H9 (cell line): ENCODE measurements at regions not wholly inside any gene's neighbourhood (a gene's known extent, or its start where the extent isn't known, plus 50 kb on each side); places are given as distances from the start of the nearest gene placed in this dataset.
A peak's percentile ranks its signal among the peaks of the same experiment; 100 is the strongest.

ENCODE experiments used
- DNase-seq: peaks from one replicate; pipeline ENCODE4 v3.0.0-alpha.2; 2017
- H2AFZ ChIP-seq: one replicate; pipeline ENCODE4 v1.6.1; 2013; ENCODE audit warnings: mild to moderate bottlenecking, low read length, control low read depth, moderate library complexity
- H2AK5ac ChIP-seq: 2 replicates; pipeline ENCODE4 v1.6.1; 2013; ENCODE audit warnings: low read length, control low read depth, mixed read lengths; ENCODE audit not compliant: insufficient read length
- H2BK120ac ChIP-seq: one replicate; pipeline ENCODE4 v1.6.1; 2013; ENCODE audit warnings: low read depth, mild to moderate bottlenecking, low read length, control low read depth, inconsistent platforms; ENCODE audit not compliant: poor library complexity, severe bottlenecking
- H2BK12ac ChIP-seq: 2 replicates; pipeline ENCODE4 v1.6.1; 2013; ENCODE audit warnings: low read length, control low read depth, mixed read lengths, low read depth; ENCODE audit not compliant: insufficient read length
- H2BK15ac ChIP-seq: 2 replicates; pipeline ENCODE4 v1.6.1; 2013; ENCODE audit warnings: low read depth, low read length, control low read depth
- H2BK20ac ChIP-seq: one replicate; pipeline ENCODE4 v1.6.1; 2013; ENCODE audit warnings: low read depth, mild to moderate bottlenecking, low read length, control low read depth, inconsistent platforms; ENCODE audit not compliant: poor library complexity, severe bottlenecking
- H2BK5ac ChIP-seq: 2 replicates; pipeline ENCODE4 v1.6.1; 2013; ENCODE audit warnings: low read length, control low read depth, mixed read lengths; ENCODE audit not compliant: insufficient read length
- H3K14ac ChIP-seq: 2 replicates; pipeline ENCODE4 v1.6.1; 2013; ENCODE audit warnings: low read length, control low read depth; ENCODE audit not compliant: insufficient read depth
- H3K18ac ChIP-seq: 2 replicates; pipeline ENCODE4 v1.6.1; 2013; ENCODE audit warnings: low read depth, mild to moderate bottlenecking, mixed read lengths, low read length, control low read depth; ENCODE audit not compliant: insufficient read length
- H3K23ac ChIP-seq: 2 replicates; pipeline ENCODE4 v1.6.1; 2013; ENCODE audit warnings: low read length, control low read depth, mixed read lengths, low read depth; ENCODE audit not compliant: insufficient read length
- H3K23me2 ChIP-seq: 2 replicates; pipeline ENCODE4 v1.6.1; 2013; ENCODE audit warnings: low read depth, mild to moderate bottlenecking, mixed read lengths, low read length, control low read depth; ENCODE audit not compliant: insufficient read length, poor library complexity, severe bottlenecking
- H3K27ac ChIP-seq: 2 replicates; pipeline ENCODE4 v1.5.1; 2013; ENCODE audit warnings: low read length, control low read depth, mixed read lengths, low read depth; ENCODE audit not compliant: insufficient read length
- H3K27me3 ChIP-seq: 2 replicates; pipeline ENCODE4 v1.6.1; 2013; ENCODE audit warnings: low read length, control low read depth, inconsistent platforms; ENCODE audit not compliant: insufficient read depth
- H3K4ac ChIP-seq: 2 replicates; pipeline ENCODE4 v1.6.1; 2013; ENCODE audit warnings: low read depth, mild to moderate bottlenecking, control low read depth, inconsistent platforms, low read length, moderate library complexity
- H3K4me1 ChIP-seq: 2 replicates; pipeline ENCODE4 v1.6.1; 2013; ENCODE audit warnings: low read length, control low read depth, inconsistent platforms; ENCODE audit not compliant: insufficient read depth
- H3K4me2 ChIP-seq: 2 replicates; pipeline ENCODE4 v1.6.1; 2013; ENCODE audit warnings: low read length, control low read depth, mixed read lengths; ENCODE audit not compliant: insufficient read length, insufficient read depth
- H3K56ac ChIP-seq: 2 replicates; pipeline ENCODE4 v1.6.1; 2013; ENCODE audit warnings: low read depth, mild to moderate bottlenecking, mixed read lengths, low read length, control low read depth; ENCODE audit not compliant: insufficient read length
- H3K79me1 ChIP-seq: 2 replicates; pipeline ENCODE4 v1.6.1; 2013; ENCODE audit warnings: low read depth, mild to moderate bottlenecking, moderate library complexity, low read length, control low read depth, inconsistent platforms; ENCODE audit not compliant: insufficient read depth, poor library complexity, severe bottlenecking
- H3K79me2 ChIP-seq: 2 replicates; pipeline ENCODE4 v1.6.1; 2013; ENCODE audit warnings: low read length, control low read depth, inconsistent platforms; ENCODE audit not compliant: insufficient read depth
- H3K9ac ChIP-seq: 2 replicates; pipeline ENCODE4 v1.6.1; 2013; ENCODE audit warnings: low read length, control low read depth, mixed read lengths; ENCODE audit not compliant: insufficient read length; ENCODE audit errors: extremely low read depth
- H3K9me3 ChIP-seq: one replicate; pipeline ENCODE4 v1.6.1; 2013; ENCODE audit warnings: low read depth, low read length, inconsistent platforms; ENCODE audit not compliant: control insufficient read depth
- H3T11ph ChIP-seq: one replicate; pipeline ENCODE4 v1.6.1; 2013; ENCODE audit warnings: mild to moderate bottlenecking, low read length, control low read depth, inconsistent platforms
- H4K20me1 ChIP-seq: one replicate; pipeline ENCODE4 v1.6.1; 2013; ENCODE audit not compliant: control insufficient read depth, insufficient read length, insufficient read depth
- H4K5ac ChIP-seq: 2 replicates; pipeline ENCODE4 v1.6.1; 2013; ENCODE audit warnings: low read depth, mild to moderate bottlenecking, mixed read lengths, low read length, control low read depth; ENCODE audit not compliant: insufficient read length
- H4K8ac ChIP-seq: replicated peaks from 2 replicates; pipeline ENCODE4 v1.6.1; 2013; ENCODE audit warnings: low read length, control low read depth, mixed read lengths, low read depth; ENCODE audit not compliant: insufficient read length
- H4K91ac ChIP-seq: 2 replicates; pipeline ENCODE4 v1.6.1; 2013; ENCODE audit warnings: low read depth, mild to moderate bottlenecking, moderate library complexity, mixed read lengths, low read length, control low read depth; ENCODE audit not compliant: insufficient read length
- H3K27ac Mint-ChIP-seq, 3 experiments: 2 replicates in 2 of 3; 3 replicates in 1 of 3; pipeline ENCODE4 v1.8.0; 2020 to 2021; ENCODE audit warnings: mixed read lengths in 3 of 3, mild to moderate bottlenecking in 1 of 3, moderate library complexity in 1 of 3
- H3K27me3 Mint-ChIP-seq: 2 replicates; pipeline ENCODE4 v1.8.0; 2021; ENCODE audit warnings: low read depth, mild to moderate bottlenecking, moderate library complexity, mixed read lengths
- H3K36me3 Mint-ChIP-seq, 3 experiments: 2 replicates in 2 of 3; 3 replicates in 1 of 3; pipeline ENCODE4 v1.8.0; 2020 to 2021; ENCODE audit warnings: low read depth in 3 of 3, mixed read lengths in 3 of 3; ENCODE audit not compliant: insufficient read depth in 1 of 3
- H3K4me1 Mint-ChIP-seq, 2 experiments: 2 replicates each; pipeline ENCODE4 v1.8.0; 2020; ENCODE audit warnings: mixed read lengths in 2 of 2
- H3K4me3 Mint-ChIP-seq, 2 experiments: 2 replicates in 1 of 2; 3 replicates in 1 of 2; pipeline ENCODE4 v1.8.0; 2020 to 2021; ENCODE audit warnings: mild to moderate bottlenecking in 2 of 2, mixed read lengths in 2 of 2, moderate library complexity in 1 of 2
- H3K9me3 Mint-ChIP-seq, 2 experiments: 2 replicates in 1 of 2; 3 replicates in 1 of 2; pipeline ENCODE4 v1.8.0; 2020; ENCODE audit warnings: mild to moderate bottlenecking in 2 of 2, mixed read lengths in 2 of 2, moderate library complexity in 1 of 2
- CTCF ChIP-seq: fragments of 200-600 bp; sonication (generic); conservative IDR thresholded peaks from 3 replicates; pipeline ENCODE4 v1.8.0; 2021; ENCODE audit warnings: antibody characterized with exemption, mild to moderate bottlenecking
- WGBS: extraction: QIAGEN DNeasy Blood & Tissue Kit; methylation state at CpG from one replicate; pipeline ENCODE4 v1.1.7; 2013; ENCODE audit warnings: missing lambda C conversion rate, low lambda C conversion rate, mixed read lengths; ENCODE audit not compliant: insufficient read length; ENCODE audit errors: extremely low coverage; 5-methylcytosine and 5-hydroxymethylcytosine counted together

GRCh38 chr3:87145553-87145952, 81.6 kb upstream of the CHMP2B start:
- H4K20me1 ChIP-seq: no peaks in the 10 kb centered on the region
- no peaks in the 10 kb centered on the region for H3K79me1 ChIP-seq
- no peak overlapping the region for H3K4me3 Mint-ChIP-seq
- no peak overlapping the region for H3K18ac ChIP-seq
- H4K8ac ChIP-seq: no peak overlapping the region
- peaks cover 13% of the 10 kb centered on the region for H3K9me3 ChIP-seq
- no peak overlapping the region for H3K4me2 ChIP-seq
- no peak overlapping the region for H4K91ac ChIP-seq
- peak; percentile 85 for DNase-seq
- no peak overlapping the region for H3K27ac Mint-ChIP-seq
- no peak overlapping the region for H3K14ac ChIP-seq
- no peaks in the 10 kb centered on the region for H3K4me1 ChIP-seq
- H3K23me2 ChIP-seq: no peaks in the 10 kb centered on the region
- no peak overlapping the region for H3K56ac ChIP-seq
- no peak overlapping the region for H3K23ac ChIP-seq
- no peak overlapping the region for H4K5ac ChIP-seq
- peak; percentile 72 for TF ChIP-seq CTCF
- WGBS: no CpG with 5 or more reads among the region's 6 CpGs
- no peak overlapping the region for H2BK20ac ChIP-seq
- no peak overlapping the region for H2BK15ac ChIP-seq
- H2AK5ac ChIP-seq: no peak overlapping the region
- no peaks in the 10 kb centered on the region for H3K27me3 Mint-ChIP-seq
- no peak overlapping the region for H3T11ph ChIP-seq
- H3K9me3 Mint-ChIP-seq: peaks cover 22 to 33% of the 10 kb centered on the region in 2 experiments
- H3K4ac ChIP-seq: no peak overlapping the region
- H3K36me3 Mint-ChIP-seq: peaks cover 9 to 27% (median 14%) of the 10 kb centered on the region in 3 experiments
- H2BK120ac ChIP-seq: no peak overlapping the region
- no peaks in the 10 kb centered on the region; a peak in 1 of 4 replicates for H3K4me1 Mint-ChIP-seq
- H3K9ac ChIP-seq: no peak overlapping the region
- H3K27me3 ChIP-seq: no peaks in the 10 kb centered on the region
- no peaks in the 10 kb centered on the region for H3K79me2 ChIP-seq
- H2BK5ac ChIP-seq: no peak overlapping the region
- H2AFZ ChIP-seq: no peak overlapping the region
- no peak overlapping the region for H2BK12ac ChIP-seq
- no peak overlapping the region for H3K27ac ChIP-seq
